ENCODE measurements at regions not wholly inside any gene's neighbourhood (a gene's known extent, or its start where the extent isn't known, plus 50 kb on each side); places are given as distances from the start of the nearest gene placed in this dataset.

GRCh38 chr9:16333691-16334090 is 536.8 kb downstream of the BNC2 start:
- no peaks in the 10 kb centered on the region for H3K9me3 ChIP-seq
- Mint-ChIP-seq H3K4me3 (ENCODE audit: unreplicated experiment) (no peak overlapping the region), H3K27me3 (ENCODE audit: insufficient read depth, unreplicated experiment) (peaks cover 3% of the 10 kb centered on the region), H3K27ac (ENCODE audit: unreplicated experiment) (no peak overlapping the region), H3K36me3 (ENCODE audit: insufficient read depth, unreplicated experiment) (no peaks in the 10 kb centered on the region), H3K4me1 (ENCODE audit: low read depth, unreplicated experiment) (no peaks in the 10 kb centered on the region), H3K9me3 (ENCODE audit: unreplicated experiment) (peaks cover 7% of the 10 kb centered on the region)
- TF ChIP-seq, protein P1, sequence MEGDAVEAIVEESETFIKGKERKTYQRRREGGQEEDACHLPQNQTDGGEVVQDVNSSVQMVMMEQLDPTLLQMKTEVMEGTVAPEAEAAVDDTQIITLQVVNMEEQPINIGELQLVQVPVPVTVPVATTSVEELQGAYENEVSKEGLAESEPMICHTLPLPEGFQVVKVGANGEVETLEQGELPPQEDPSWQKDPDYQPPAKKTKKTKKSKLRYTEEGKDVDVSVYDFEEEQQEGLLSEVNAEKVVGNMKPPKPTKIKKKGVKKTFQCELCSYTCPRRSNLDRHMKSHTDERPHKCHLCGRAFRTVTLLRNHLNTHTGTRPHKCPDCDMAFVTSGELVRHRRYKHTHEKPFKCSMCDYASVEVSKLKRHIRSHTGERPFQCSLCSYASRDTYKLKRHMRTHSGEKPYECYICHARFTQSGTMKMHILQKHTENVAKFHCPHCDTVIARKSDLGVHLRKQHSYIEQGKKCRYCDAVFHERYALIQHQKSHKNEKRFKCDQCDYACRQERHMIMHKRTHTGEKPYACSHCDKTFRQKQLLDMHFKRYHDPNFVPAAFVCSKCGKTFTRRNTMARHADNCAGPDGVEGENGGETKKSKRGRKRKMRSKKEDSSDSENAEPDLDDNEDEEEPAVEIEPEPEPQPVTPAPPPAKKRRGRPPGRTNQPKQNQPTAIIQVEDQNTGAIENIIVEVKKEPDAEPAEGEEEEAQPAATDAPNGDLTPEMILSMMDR (IDR thresholded peaks at IDR 0.05; ENCODE audit: insufficient read depth in 1 of 2, low read depth in 1 of 2, low read length in 1 of 2, severe bottlenecking in 1 of 2, unreplicated experiment in 1 of 2) = no peak
- H3K4me1 ChIP-seq = no peaks in the 10 kb centered on the region
- ChIA-PET POLR2A (no interaction called here), CTCF (no interaction called here)
- intact Hi-C loops (cut with micrococcal nuclease; ENCODE audit: unreplicated experiment) = no loop called here
- no peaks in the 10 kb centered on the region for H3K27me3 ChIP-seq (replicated peaks; ENCODE audit: control insufficient read depth, insufficient read depth, low read length)
- no TSS peak for BruUV-seq (replicated peaks)
- H3K36me3 ChIP-seq (ENCODE audit: control insufficient read depth, insufficient read depth, low read length) = no peaks in the 10 kb centered on the region
- H3K4me3 ChIP-seq (ENCODE audit: low read depth, low read length) = no peak overlapping the region
- DNase-seq = no peak

- BruUV-seq (replicated peaks) = no TSS peak
- intact Hi-C loops (cut with micrococcal nuclease; ENCODE audit: unreplicated experiment) = no loop called here
- no peak for DNase-seq
- no peak overlapping the region for H3K4me3 ChIP-seq (ENCODE audit: low read depth, low read length)
- Mint-ChIP-seq H3K27ac (ENCODE audit: unreplicated experiment) (no peak overlapping the region), H3K4me3 (ENCODE audit: unreplicated experiment) (no peak overlapping the region), H3K36me3 (ENCODE audit: insufficient read depth, unreplicated experiment) (no peaks in the 10 kb centered on the region), H3K27me3 (ENCODE audit: insufficient read depth, unreplicated experiment) (peaks cover 3% of the 10 kb centered on the region), H3K9me3 (ENCODE audit: unreplicated experiment) (peaks cover 9% of the 10 kb centered on the region), H3K4me1 (ENCODE audit: low read depth, unreplicated experiment) (no peaks in the 10 kb centered on the region)
- ChIA-PET POLR2A (no interaction called here), CTCF (no interaction called here)
- TF ChIP-seq, protein P1 (IDR thresholded peaks at IDR 0.05; ENCODE audit: insufficient read depth in 1 of 2, low read depth in 1 of 2, low read length in 1 of 2, severe bottlenecking in 1 of 2, unreplicated experiment in 1 of 2) = no peak
- no peaks in the 10 kb centered on the region for H3K27me3 ChIP-seq (replicated peaks; ENCODE audit: control insufficient read depth, insufficient read depth, low read length)
- no peaks in the 10 kb centered on the region for H3K36me3 ChIP-seq (ENCODE audit: control insufficient read depth, insufficient read depth, low read length)
- no peaks in the 10 kb centered on the region for H3K9me3 ChIP-seq
- H3K4me1 ChIP-seq = no peaks in the 10 kb centered on the region
These were observed 534.5 kb downstream of the BNC2 start for GRCh38 chr9:16335788-16336580.

DNA sequence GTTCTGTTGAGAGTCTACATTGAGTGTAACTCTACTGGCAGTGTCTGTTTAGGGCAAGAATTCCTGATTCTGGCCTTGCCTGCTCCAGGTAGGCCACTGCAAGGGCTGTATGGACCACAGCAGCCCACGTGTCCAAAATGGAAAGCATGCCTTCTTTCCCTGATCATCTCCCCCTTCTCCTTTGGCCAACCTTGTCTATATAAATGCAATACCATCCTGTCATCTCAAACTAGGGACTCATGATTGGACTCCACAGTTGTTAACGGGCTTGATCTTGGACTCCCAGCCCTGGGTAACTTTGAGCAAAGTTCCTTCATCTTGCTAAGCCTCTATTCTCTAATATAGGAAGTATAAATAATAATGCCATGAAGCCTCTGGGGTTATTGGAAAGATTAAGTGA is 533.6 kb downstream of the BNC2 start:
- BruUV-seq (replicated peaks) = no TSS peak
- Mint-ChIP-seq H3K27me3 (ENCODE audit: insufficient read depth, unreplicated experiment) (no peaks in the 10 kb centered on the region), H3K4me3 (ENCODE audit: unreplicated experiment) (no peak overlapping the region), H3K9me3 (ENCODE audit: unreplicated experiment) (peaks cover 9% of the 10 kb centered on the region), H3K4me1 (ENCODE audit: low read depth, unreplicated experiment) (no peaks in the 10 kb centered on the region), H3K27ac (ENCODE audit: unreplicated experiment) (no peak overlapping the region), H3K36me3 (ENCODE audit: insufficient read depth, unreplicated experiment) (no peaks in the 10 kb centered on the region)
- no peak for DNase-seq
- H3K36me3 ChIP-seq (ENCODE audit: control insufficient read depth, insufficient read depth, low read length) = no peaks in the 10 kb centered on the region
- CTCF ChIA-PET = no interaction called here
- POLR2A ChIA-PET = no interaction called here
- no peaks in the 10 kb centered on the region for H3K27me3 ChIP-seq (replicated peaks; ENCODE audit: control insufficient read depth, insufficient read depth, low read length)
- no peaks in the 10 kb centered on the region for H3K9me3 ChIP-seq
- intact Hi-C loops (cut with micrococcal nuclease; ENCODE audit: unreplicated experiment) = no loop called here
- no peak overlapping the region for H3K4me3 ChIP-seq (ENCODE audit: low read depth, low read length)
- TF ChIP-seq, protein P1 (IDR thresholded peaks at IDR 0.05; ENCODE audit: insufficient read depth in 1 of 2, low read depth in 1 of 2, low read length in 1 of 2, severe bottlenecking in 1 of 2, unreplicated experiment in 1 of 2) = no peak
- H3K4me1 ChIP-seq = no peaks in the 10 kb centered on the region

Data from Caco-2 (cell line).